ENCODE measurements at regions not wholly inside any gene's neighbourhood (a gene's known extent, or its start where the extent isn't known, plus 50 kb on each side); places are given as distances from the start of the nearest gene placed in this dataset.

- H3K27ac ChIP-seq: no peak overlapping the region
- no peak for DNase-seq
- TF ChIP-seq CTCF (IDR thresholded peaks at IDR 0.05; ENCODE audit: low read depth, low read length): no peak
Observed at GRCh38 chr3:68070186-68070585, 415.8 kb upstream of the SUCLG2 start.

GRCh38 chr3:68067314-68067713 is 412.9 kb upstream of the SUCLG2 start:
- no peak overlapping the region for H3K27ac ChIP-seq
- H3K27me3 ChIP-seq (ENCODE audit: insufficient read depth, low read depth, severe bottlenecking): no peaks in the 10 kb centered on the region
- H3K36me3 ChIP-seq: no peaks in the 10 kb centered on the region
- H3K4me3 ChIP-seq (ENCODE audit: low read depth, low read length): no peak overlapping the region
- DNase-seq: no peak
- H3K9me3 ChIP-seq (ENCODE audit: severe bottlenecking): peaks cover 8% of the 10 kb centered on the region
- TF ChIP-seq CTCF (IDR thresholded peaks at IDR 0.05; ENCODE audit: low read depth, low read length): no peak

More at GRCh38 chr3:68070186-68070585, 415.8 kb upstream of the SUCLG2 start:
- H3K4me3 ChIP-seq (ENCODE audit: low read depth, low read length): no peak overlapping the region
- H3K27me3 ChIP-seq (ENCODE audit: insufficient read depth, low read depth, severe bottlenecking): no peaks in the 10 kb centered on the region
- H3K9me3 ChIP-seq (ENCODE audit: severe bottlenecking): peaks cover 8% of the 10 kb centered on the region
- no peaks in the 10 kb centered on the region for H3K36me3 ChIP-seq

GRCh38 chr3:68062926-68063325 is 408.5 kb upstream of the SUCLG2 start:
- H3K4me3 ChIP-seq (ENCODE audit: low read depth, low read length): no peak overlapping the region
- H3K36me3 ChIP-seq: no peaks in the 10 kb centered on the region
- H3K27me3 ChIP-seq (ENCODE audit: insufficient read depth, low read depth, severe bottlenecking): no peaks in the 10 kb centered on the region
- H3K27ac ChIP-seq: no peak overlapping the region
- no peaks in the 10 kb centered on the region for H3K9me3 ChIP-seq (ENCODE audit: severe bottlenecking)
- no peak for DNase-seq
- no peak for TF ChIP-seq CTCF (IDR thresholded peaks at IDR 0.05; ENCODE audit: low read depth, low read length)

- Histone ChIP-seq H3K36me3 (no peaks in the 10 kb centered on the region), H3K27me3 (ENCODE audit: insufficient read depth, low read depth, severe bottlenecking) (no peaks in the 10 kb centered on the region), H3K27ac (no peak overlapping the region), H3K9me3 (ENCODE audit: severe bottlenecking) (no peaks in the 10 kb centered on the region), H3K4me3 (ENCODE audit: low read depth, low read length) (no peak overlapping the region)
- no peak for TF ChIP-seq CTCF (IDR thresholded peaks at IDR 0.05; ENCODE audit: low read depth, low read length)
- no peak for DNase-seq
Observed at GRCh38 chr3:68060910-68061309, 406.5 kb upstream of the SUCLG2 start.

- H3K36me3 ChIP-seq: no peaks in the 10 kb centered on the region
- H3K4me3 ChIP-seq (ENCODE audit: low read depth, low read length): no peak overlapping the region
- H3K9me3 ChIP-seq (ENCODE audit: severe bottlenecking): no peaks in the 10 kb centered on the region
- no peak overlapping the region for H3K27ac ChIP-seq
- DNase-seq: no peak
- H3K27me3 ChIP-seq (ENCODE audit: insufficient read depth, low read depth, severe bottlenecking): no peaks in the 10 kb centered on the region
- no peak for TF ChIP-seq CTCF (IDR thresholded peaks at IDR 0.05; ENCODE audit: low read depth, low read length)
Observed at GRCh38 chr3:68060191-68060590, 405.8 kb upstream of the SUCLG2 start.

GRCh38 chr3:68059628-68060152 is 405.3 kb upstream of the SUCLG2 start:
- DNase-seq: no peak
- Histone ChIP-seq H3K9me3 (ENCODE audit: severe bottlenecking) (no peaks in the 10 kb centered on the region), H3K27ac (no peak overlapping the region), H3K4me3 (ENCODE audit: low read depth, low read length) (no peak overlapping the region), H3K36me3 (no peaks in the 10 kb centered on the region), H3K27me3 (ENCODE audit: insufficient read depth, low read depth, severe bottlenecking) (no peaks in the 10 kb centered on the region)
- no peak for TF ChIP-seq CTCF (IDR thresholded peaks at IDR 0.05; ENCODE audit: low read depth, low read length)
